ENCODE measurements at regions not wholly inside any gene's neighbourhood (a gene's known extent, or its start where the extent isn't known, plus 50 kb on each side); places are given as distances from the start of the nearest gene placed in this dataset.

- no peak for TF ChIP-seq ATF3 (CRISPR knock-in tag; conservative IDR thresholded peaks at IDR 0.05)
- no peak for TF ChIP-seq RORB (CRISPR knock-in tag; IDR thresholded peaks at IDR 0.05)
- TF ChIP-seq CTCF (IDR thresholded peaks at IDR 0.05): no peak
- TF ChIP-seq JUN (CRISPR knock-in tag; IDR thresholded peaks at IDR 0.05): no peak
- TF ChIP-seq MAX (CRISPR knock-in tag; IDR thresholded peaks at IDR 0.05): no peak
- no peak for TF ChIP-seq ZBTB21 (CRISPR knock-in tag; IDR thresholded peaks at IDR 0.05; ENCODE audit: borderline replicate concordance)
Observed at GRCh38 chr11:127330044-127330443, 329.5 kb upstream of the KIRREL3 start.

Measured in WTC11 (cell line).